GM19452 (cell line): ENCODE measurements at regions not wholly inside any gene's neighbourhood (a gene's known extent, or its start where the extent isn't known, plus 50 kb on each side); places are given as distances from the start of the nearest gene placed in this dataset.
"Not testable (repeated sequence)": the region's sequence is repeated elsewhere in the genome, so short reads cannot be mapped to it uniquely, and the experiment has no call there.

ENCODE experiments used
- ATAC-seq: cut with Tn5 transposase; IDR thresholded peaks from one replicate; pipeline ENCODE4 v1.9.1; 2021; ENCODE audit not compliant: unreplicated experiment

DNA sequence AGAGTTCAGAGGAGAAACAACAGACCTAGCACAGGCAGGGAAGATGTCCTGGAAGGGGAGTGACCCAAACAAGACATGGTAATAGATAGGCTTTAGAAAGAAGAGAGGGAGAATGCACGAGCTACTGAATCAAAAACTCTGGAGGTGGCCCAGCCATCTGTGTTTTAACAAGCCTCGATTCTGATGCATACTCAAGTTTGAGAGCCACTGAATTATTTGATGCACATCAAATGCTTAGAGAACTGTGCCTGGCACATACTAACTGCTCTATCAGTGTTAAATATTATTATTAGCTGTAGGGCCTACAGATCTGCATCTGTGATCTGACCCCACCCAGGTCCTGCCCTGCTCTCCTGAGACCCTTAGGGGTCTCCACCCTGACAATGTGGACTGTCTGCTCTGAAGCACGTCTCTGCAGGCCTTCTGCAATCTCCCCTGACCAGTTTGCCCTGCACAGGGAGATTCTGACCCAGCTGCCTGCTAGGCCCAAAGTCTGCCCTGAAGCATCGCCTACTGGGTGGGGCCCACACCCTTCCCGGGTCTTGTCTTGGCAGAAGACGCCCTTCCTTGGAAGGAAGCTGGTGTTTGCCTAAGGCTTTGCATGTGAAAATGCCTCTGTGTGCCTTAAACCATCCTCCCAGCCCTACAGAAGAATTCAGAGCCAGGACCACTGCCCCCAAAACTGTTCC, 201.5 kb upstream of the KLF3 start:
- no peak for ATAC-seq

DNA sequence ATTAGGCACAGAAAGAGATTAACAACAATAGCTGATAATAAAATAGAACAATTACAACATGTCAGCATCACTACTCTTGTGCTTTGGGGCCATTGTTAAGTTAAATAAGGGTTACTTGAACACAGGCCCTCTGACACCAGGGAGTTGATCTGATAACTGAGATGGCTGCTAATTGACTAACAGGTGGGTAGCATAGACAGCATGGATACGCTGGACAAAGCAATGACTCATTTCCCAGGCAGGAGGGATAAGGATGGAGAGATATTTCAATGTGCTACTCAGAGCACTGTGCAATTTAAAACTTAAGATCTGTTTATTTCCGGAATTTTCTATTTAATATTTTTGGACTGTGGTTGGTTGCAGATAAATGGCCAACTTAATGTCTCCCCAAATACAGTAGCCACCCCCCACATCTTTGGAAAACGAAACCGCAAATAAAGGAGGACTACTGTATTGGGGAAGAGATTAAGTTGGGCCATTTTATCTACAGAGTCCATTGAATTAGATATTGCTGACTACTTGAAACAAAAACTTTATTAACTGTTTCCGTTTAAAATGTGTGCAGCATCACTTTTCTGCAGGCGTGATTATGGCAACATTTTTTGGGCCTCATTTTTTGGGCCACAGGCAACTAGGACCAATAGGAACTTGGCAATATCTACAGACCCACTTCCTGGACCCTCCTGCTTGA, 200.6 kb upstream of the KLF3 start:
- ATAC-seq = no peak

DNA sequence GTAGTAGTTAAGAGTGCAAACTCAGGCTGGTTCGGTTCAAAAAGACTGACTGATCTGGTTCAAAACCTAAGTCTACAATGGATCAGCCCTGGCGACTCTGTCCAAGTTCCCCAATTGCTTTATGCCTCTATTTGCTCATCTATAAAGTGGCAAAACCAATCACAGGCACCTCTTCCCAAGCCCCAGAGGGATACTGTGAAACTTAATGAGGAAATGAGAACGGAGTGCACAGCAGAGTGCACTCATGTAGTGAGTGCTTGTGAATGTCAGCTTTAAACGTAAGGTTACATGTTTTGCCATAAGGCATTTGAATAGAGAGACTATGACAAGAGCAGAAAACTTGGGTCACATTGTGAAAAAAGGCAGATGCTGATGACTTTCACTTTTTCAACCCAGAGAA, 199.7 kb upstream of the KLF3 start:
- no peak for ATAC-seq

DNA sequence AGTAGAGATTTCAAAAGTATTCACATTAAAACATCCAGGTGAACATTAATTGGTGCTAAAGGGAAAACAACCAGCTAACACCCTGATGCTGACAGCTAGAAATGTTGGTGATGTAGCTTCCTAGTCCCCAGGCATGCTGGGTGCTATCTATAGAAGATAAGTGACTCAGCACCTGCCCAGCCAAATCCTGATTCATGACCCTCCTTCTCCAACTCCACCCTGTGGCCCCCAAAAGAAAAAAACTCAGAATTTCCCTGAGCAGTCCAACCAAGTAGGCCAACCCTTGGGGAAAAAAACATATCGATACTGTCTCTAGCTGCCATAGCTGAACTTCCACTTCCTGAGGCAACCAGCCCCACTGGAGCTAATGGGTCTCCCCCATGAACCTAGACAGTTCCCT, 197.6 kb upstream of the KLF3 start:
- ATAC-seq = no peak

DNA sequence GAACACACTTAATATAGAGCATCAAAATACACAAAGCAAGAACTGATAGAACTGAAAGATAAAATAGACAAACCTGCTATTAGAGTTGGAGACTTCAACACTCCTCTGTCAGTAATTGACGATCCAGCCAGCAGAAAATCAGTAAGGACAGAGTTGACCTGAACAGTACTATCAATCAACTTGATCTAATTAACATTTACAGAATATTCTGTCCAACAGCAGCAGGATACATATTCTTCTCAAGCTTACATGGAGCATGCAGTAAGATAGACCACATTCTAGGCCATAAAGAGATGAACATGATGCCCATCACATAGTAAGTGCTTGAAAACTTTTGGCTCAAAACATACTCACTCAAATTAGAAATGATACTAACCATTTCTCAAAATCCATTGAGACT, 196.7 kb upstream of the KLF3 start:
- ATAC-seq = no peak

DNA sequence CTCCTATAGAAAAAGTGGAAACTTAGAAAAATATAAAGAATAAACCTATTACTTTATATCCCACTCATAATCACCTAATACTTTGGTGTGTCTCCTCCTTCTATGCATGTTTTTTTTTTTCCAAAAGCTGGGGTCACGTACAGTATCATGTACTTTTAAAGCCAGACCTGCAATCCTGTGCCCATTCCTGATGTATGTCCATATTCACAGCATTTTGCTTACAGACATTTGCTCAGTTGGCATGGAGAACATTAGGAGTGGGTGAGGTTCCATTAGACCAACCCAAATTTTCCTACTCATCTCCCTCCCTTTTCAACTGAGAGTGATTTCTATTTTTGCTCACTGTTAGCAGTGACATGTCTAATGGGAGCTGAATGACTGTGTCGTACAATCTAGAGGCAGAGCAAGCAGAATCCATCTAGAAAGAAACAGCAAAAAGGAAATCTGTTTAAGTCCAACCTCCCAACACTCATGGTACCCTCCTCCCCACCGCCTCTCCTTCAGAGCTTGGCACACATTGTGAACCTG, 195.6 kb upstream of the KLF3 start:
- no peak for ATAC-seq

DNA sequence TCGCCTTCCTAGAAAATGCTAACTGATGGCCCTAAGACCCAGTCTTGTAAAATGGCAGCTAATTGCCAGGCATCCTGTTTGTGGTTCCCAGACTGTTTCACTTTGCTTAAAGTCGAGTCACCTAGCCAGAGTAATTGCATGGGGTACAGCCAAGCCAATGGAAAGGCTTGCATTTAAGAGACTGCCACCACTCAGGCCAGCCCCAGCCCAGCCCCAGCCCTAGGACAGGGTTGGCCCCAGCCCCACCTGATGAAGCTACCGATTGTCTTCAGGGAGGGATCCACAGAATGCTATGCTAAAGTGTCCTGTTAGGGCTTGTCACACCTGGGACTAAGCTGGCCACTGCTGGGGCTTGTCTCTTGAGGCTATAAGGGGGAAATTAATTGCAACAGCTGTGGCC, 194.6 kb upstream of the KLF3 start:
- no peak for ATAC-seq

DNA sequence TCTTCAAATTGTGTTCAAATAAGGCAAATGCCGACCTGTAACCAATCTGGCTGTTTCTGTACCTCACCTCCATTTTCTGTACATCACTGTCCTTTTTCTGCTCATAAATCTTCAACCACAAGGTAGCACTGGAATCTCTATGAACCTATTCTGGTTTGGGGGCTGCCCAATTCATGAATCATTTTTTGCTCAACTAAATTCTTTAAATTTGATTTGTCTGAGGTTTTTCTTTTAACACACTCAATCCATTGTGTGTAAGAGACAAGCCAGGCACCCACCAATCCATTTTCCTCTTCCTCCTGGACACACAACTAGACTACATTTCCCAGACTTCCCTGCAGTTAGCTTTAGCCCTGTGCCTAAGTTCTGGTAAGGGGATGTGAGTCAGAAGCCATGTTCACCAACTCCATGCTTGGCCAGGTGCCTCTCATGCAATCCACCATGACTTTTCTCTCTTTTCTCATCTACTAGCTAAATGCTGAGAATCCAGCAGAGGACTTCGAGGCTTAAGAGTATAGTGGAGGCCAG, 193.2 kb upstream of the KLF3 start:
- ATAC-seq = no peak

DNA sequence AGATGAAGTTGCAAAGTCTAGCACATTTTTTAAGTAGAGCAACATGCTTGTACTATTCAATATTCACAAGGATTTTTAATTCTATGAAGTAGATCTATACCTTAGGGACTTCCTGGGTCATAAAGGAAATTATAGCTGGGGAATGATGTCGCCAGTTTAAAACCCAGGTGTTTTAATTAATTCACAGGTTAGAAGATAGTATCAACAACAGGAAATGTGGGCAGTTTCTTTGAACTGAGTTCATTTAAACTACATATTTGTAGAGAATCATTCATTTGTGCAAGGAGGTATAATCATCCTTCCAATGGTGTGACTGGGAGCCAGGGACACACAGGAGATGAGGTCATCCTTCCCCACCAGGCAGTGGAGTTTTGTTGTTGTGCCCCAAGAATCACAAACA, 181.3 kb upstream of the KLF3 start:
- no peak for ATAC-seq

DNA sequence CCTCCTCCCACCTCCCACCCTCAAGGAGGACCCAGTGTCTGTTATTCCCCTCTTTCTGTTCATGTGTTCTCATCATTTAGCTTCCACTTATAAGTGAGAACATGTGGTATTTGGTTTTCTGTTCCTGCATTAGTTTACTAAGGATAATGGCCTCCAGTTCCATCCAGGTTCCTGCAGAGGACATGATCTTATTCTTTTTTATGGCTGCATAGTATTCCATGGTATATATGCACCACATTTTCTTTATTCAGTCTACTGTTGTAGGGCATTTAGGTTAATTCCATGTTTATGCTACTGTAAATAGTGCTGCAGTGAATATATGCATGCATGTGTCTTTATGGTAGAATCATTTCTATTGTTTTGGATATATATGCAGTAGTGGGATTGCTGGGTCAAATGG, 180.4 kb upstream of the KLF3 start:
- ATAC-seq = not testable (repeated sequence)

DNA sequence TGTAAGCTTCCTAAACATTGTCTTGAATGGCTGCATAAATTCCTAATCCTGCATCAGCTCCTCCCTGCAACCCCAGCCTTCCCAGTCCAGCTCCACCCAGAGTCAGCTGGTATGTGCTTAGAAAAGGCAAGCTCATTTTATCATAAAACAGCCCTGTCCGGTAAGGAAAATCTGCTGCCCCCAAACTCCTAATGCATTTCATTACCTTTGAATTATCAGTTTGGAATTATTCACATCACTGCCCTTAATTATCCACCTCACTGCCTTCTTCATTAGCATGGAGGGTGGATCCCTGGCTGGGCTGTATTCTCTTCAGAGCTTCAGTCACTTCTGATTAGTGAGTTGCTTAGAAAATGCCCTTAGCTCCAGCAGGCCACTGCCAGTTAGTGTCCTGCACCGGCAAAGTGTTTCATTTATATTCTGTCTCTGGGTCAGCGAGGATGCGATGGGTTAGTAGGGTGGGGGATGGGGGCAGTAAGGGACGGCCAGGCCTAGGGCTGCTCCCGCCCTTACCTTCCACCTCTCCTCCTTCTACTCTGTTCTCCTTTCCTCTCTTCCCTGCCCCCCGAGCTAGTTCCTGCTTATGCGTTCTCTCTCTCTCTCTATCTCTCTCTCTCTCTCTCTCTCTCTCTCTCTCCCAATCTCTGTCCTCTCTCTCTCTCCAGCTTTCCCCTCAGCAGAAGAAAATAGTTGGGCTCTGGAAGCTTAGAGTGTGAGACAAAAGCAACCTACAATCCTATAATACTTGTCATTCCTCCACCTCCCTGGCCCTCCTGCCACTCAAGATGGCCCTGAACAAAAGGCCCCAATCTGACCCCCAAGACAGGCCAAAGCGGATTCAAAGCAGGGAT, 174.8 kb upstream of the KLF3 start:
- ATAC-seq = no peak

DNA sequence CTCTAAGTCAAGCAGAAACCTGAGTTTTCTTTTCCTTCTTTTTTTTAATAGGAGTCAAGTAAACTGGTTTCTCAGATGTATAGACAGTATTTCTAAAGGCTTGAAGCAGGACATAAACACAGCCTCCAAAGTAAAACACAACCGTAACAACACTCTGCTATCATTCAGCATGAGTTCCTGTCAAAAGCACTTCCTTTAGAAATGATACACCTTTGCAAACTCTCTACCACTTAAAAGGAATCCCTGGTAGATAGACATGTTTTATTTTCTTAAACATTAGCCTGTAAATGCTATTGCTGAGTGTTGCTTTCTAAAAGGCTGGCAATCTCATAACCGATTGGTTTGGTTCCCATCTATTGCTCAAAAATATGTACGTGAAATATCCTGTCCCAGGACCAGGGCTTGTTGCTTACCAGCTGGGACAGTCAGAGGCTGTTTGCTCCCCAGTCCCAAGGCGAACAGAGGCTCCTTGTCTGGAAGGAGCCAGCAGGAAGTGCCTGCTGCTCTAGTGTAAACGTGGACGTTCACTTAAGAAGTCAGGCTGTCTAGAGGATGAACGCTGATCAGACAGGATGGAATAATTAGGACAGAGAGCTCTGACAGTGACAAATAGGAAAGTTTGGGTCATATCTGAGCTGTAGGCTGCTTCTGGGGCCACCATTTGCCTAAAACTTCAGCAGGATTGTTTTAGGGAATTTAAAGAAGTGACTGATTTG, 173.9 kb upstream of the KLF3 start:
- no peak for ATAC-seq

DNA sequence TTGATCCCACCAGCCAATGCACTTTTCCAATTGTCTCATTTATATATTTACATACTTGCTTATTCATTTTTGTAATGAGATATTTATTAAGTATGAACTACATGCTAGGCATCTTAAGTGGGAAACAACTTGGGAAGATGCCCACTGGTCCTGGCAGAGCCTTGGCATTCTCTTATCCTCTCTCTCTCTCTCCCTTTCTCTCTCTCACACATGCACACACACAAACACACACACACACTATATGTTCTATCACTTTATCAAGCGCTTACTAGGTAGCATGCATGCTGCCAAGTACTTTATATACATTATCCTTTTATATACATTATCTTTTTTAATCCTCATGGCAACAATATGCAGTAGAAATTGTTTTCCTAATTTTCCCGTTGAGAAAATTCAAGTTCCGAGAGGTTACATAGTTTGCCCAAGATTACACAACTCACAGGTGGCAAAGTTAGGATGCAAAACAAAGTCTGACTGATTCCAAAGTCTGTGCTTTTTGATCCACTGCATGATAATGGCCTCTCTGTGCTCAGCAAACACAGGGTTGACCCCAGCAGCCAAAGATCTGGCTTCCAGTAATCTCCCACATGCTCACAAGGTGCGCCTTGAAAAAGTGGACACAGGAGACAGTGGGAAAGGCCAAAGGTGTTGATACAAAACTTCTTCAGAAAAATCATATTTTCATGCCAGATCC, 173.1 kb upstream of the KLF3 start:
- ATAC-seq = no peak

DNA sequence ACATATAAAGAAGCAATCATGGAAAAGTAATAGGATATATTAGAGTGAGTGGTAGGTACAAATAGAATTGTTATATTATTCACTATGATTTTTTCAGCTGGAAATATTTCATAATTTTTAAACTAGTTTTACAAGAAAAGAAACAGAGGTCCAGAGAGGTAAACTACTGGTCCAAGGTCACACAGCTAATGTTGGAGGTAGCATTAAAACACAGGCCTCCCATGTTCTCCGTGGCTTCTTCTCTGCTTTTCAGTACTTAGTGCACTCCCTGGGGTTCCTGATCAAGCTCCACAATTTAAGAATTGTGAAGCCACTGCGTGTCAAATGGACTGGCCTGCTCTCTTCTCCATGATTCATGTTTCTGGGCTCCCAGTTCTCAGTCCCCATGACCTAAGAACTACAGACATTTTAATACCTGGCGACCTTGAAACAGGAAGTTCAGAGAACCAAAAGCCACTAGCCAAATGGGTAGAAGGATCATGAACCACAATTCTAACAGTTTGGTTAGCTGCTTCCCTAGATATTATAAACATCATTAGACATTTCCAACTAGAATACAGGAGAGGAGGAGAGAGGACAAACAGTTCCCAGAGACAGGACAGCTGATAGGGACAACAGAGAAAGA, 172.0 kb upstream of the KLF3 start:
- ATAC-seq = no peak

DNA sequence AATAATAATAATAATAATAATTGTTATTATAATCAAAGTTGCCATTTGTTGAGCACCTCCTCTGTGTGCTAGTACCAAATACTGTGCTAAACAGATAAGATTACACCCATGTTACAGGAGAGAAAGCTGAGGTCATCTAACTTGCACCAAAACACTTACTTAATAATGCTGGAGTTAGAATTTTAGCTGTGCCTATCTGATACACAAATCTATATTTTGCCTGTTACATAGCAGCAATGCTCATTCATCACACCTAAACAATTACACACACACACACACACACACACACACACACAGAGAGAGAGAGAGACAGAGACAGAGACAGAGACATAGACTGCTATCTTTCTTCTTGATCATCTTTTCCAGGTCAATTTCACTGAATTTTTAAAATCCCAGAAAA, 170.9 kb upstream of the KLF3 start:
- no peak for ATAC-seq

DNA sequence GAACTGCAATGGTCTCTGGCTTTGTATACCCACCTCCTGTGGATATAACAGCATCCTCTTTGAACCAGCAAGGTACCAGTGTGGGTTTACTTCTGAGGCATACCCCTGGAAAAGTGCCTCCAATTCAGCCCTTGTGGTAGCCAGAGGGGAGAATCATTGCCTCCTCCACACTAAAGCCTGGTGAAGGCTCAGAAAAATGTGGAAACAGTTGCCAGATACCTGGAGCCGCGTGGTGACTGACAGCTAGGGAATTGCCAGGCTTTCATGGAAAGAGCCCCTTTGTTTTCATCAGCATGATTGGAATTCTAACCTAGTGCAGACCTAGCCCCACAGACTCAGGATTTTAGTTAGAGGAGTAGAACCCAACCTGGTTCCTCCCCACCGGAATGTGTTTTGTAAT, 168.6 kb upstream of the KLF3 start:
- ATAC-seq = no peak

DNA sequence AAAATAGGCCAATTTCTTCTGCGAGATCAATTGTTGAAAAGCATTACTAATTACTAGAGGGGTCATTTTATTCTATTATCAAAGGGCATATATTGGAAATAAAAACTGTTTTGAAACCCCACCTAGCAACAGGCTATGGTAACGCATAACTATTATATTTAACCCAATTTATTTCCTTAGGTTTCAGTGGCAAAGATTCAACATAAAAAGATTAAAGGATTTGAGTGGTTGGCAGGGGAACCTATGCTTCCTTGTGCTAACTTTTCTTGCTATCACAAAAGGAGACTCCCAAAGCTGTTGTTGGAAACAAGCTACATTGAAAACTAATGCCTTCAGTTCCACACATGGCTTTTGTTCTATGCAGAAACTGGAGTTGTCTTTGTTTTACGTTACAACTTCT, 166.9 kb upstream of the KLF3 start:
- no peak for ATAC-seq

DNA sequence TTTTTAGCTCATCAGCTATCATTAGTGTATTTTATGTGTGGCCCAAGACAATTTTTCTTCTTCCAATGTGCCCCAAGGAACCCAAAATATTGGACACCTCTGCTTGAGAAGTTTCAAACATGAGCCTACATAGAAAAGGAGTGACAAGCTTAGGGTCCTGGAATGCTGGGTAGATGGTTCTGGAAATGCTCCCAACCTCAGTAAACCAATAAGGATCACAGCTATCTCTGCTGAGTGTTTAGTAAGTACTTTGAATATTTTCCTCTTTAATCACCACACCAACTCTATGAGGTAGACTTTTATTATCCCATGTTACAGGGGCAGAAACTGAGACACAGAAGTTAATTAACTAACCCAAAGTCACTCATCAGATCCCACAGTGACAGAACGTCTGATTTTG, 164.9 kb upstream of the KLF3 start:
- no peak for ATAC-seq

DNA sequence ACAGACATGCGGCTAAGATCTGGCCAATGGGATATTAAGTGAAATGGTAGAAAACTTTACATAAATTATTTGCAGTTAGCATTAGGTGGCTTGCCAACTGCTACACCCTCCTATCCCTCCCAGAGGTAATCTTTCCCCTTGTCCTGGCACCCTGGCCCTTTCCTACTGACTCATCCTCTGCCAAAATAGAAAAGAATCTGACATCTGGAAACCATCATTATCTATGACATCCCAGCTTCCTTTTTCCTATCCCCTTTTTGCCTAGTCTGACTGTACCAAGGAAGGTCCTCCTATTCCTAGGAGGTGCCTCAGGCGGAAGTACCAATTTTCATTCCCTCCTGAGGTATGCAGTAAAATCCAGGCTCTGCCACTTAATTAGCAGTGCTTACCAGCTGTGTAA, 163.6 kb upstream of the KLF3 start:
- ATAC-seq = no peak

DNA sequence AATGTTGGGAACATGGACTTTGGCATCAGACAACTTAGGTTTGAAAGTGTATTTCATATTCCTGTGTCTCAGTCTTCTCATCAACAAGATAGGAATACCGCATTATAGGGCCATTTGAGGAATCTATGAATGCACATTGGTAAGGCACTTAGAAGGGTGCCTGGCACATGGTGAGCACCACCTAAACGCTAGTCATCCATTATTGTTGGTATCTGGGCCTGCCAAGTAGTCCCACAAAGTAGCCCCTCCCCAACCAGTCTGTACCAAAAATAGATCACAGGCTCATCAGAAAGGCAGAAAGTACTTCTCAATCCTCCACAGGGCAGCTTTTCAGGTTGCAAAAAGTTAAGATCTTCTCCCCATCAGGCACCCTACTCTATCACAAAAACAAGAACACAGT, 162.3 kb upstream of the KLF3 start:
- ATAC-seq = no peak
